ENCODE measurements at regions not wholly inside any gene's neighbourhood (a gene's known extent, or its start where the extent isn't known, plus 50 kb on each side); places are given as distances from the start of the nearest gene placed in this dataset.
"Not testable (repeated sequence)": the region's sequence is repeated elsewhere in the genome, so short reads cannot be mapped to it uniquely, and the experiment has no call there.

- intact Hi-C loops (cut with micrococcal nuclease) = no loop called here
- no peak for DNase-seq (ENCODE audit: low spot score)
These were observed 718.0 kb upstream of the MBL2 start for GRCh38 chr10:53490553-53490952.

GRCh38 chr10:53489335-53490182 lies 717.0 kb upstream of the MBL2 start:
- no peak overlapping the region for H3K27ac Mint-ChIP-seq
- H3K4me3 Mint-ChIP-seq = no peak overlapping the region
- no peaks in the 10 kb centered on the region for H3K27me3 Mint-ChIP-seq (ENCODE audit: insufficient read depth)
- H3K36me3 Mint-ChIP-seq (ENCODE audit: low read depth) = no peaks in the 10 kb centered on the region
- DNase-seq (ENCODE audit: low spot score) = no peak
- peaks cover 33% of the 10 kb centered on the region for H3K9me3 Mint-ChIP-seq
- H3K4me1 Mint-ChIP-seq (ENCODE audit: low read depth) = no peaks in the 10 kb centered on the region
- intact Hi-C loops (cut with micrococcal nuclease) = no loop called here

More at GRCh38 chr10:53490553-53490952, 718.0 kb upstream of the MBL2 start:
- Mint-ChIP-seq H3K4me3 (no peak overlapping the region), H3K36me3 (ENCODE audit: low read depth) (no peaks in the 10 kb centered on the region), H3K27ac (no peak overlapping the region), H3K4me1 (ENCODE audit: low read depth) (no peaks in the 10 kb centered on the region), H3K27me3 (ENCODE audit: insufficient read depth) (no peaks in the 10 kb centered on the region), H3K9me3 (peaks cover 33% of the 10 kb centered on the region)

GRCh38 chr10:53487019-53487983 lies 714.7 kb upstream of the MBL2 start:
- no peak for DNase-seq (ENCODE audit: low spot score)
- peaks cover 21% of the 10 kb centered on the region for H3K9me3 Mint-ChIP-seq
- intact Hi-C loops (cut with micrococcal nuclease) = no loop called here
- H3K4me1 Mint-ChIP-seq (ENCODE audit: low read depth) = no peaks in the 10 kb centered on the region
- no peaks in the 10 kb centered on the region for H3K27me3 Mint-ChIP-seq (ENCODE audit: insufficient read depth)
- H3K27ac Mint-ChIP-seq = no peak overlapping the region
- H3K4me3 Mint-ChIP-seq = no peak overlapping the region
- no peaks in the 10 kb centered on the region for H3K36me3 Mint-ChIP-seq (ENCODE audit: low read depth)

GRCh38 chr10:53485422-53485821 lies 712.8 kb upstream of the MBL2 start:
- intact Hi-C loops (cut with micrococcal nuclease); H3K4me1 Mint-ChIP-seq (ENCODE audit: low read depth); H3K4me3 Mint-ChIP-seq; H3K36me3 Mint-ChIP-seq (ENCODE audit: low read depth); DNase-seq (ENCODE audit: low spot score); H3K27me3 Mint-ChIP-seq (ENCODE audit: insufficient read depth); H3K27ac Mint-ChIP-seq: not testable (repeated sequence)
- H3K9me3 Mint-ChIP-seq = peaks cover 11% of the 10 kb centered on the region

GRCh38 chr10:53479365-53479764 lies 706.8 kb upstream of the MBL2 start:
- Mint-ChIP-seq H3K4me3 (no peak overlapping the region), H3K36me3 (ENCODE audit: low read depth) (no peaks in the 10 kb centered on the region), H3K27ac (no peak overlapping the region), H3K4me1 (ENCODE audit: low read depth) (no peaks in the 10 kb centered on the region), H3K9me3 (no peaks in the 10 kb centered on the region), H3K27me3 (ENCODE audit: insufficient read depth) (no peaks in the 10 kb centered on the region)
- intact Hi-C loops (cut with micrococcal nuclease) = no loop called here
- no peak for DNase-seq (ENCODE audit: low spot score)

- Mint-ChIP-seq H3K4me3 (no peak overlapping the region), H3K36me3 (ENCODE audit: low read depth) (no peaks in the 10 kb centered on the region), H3K4me1 (ENCODE audit: low read depth) (no peaks in the 10 kb centered on the region), H3K27ac (no peak overlapping the region), H3K9me3 (no peaks in the 10 kb centered on the region), H3K27me3 (ENCODE audit: insufficient read depth) (no peaks in the 10 kb centered on the region)
- no peak for DNase-seq (ENCODE audit: low spot score)
- intact Hi-C loops (cut with micrococcal nuclease) = no loop called here
These were observed 704.7 kb upstream of the MBL2 start for GRCh38 chr10:53477313-53477675.

GRCh38 chr10:53476650-53477312 lies 704.2 kb upstream of the MBL2 start:
- Mint-ChIP-seq H3K36me3 (ENCODE audit: low read depth) (no peaks in the 10 kb centered on the region), H3K27me3 (ENCODE audit: insufficient read depth) (no peaks in the 10 kb centered on the region), H3K27ac (no peak overlapping the region), H3K4me1 (ENCODE audit: low read depth) (no peaks in the 10 kb centered on the region), H3K4me3 (no peak overlapping the region), H3K9me3 (no peaks in the 10 kb centered on the region)
- intact Hi-C loops (cut with micrococcal nuclease) = no loop called here
- no peak for DNase-seq (ENCODE audit: low spot score)

GRCh38 chr10:53469383-53469782 lies 696.8 kb upstream of the MBL2 start:
- Mint-ChIP-seq H3K36me3 (ENCODE audit: low read depth) (no peaks in the 10 kb centered on the region), H3K9me3 (no peaks in the 10 kb centered on the region), H3K4me3 (no peak overlapping the region)

GRCh38 chr10:53463539-53463938 lies 691.0 kb upstream of the MBL2 start:
- H3K27me3 Mint-ChIP-seq (ENCODE audit: insufficient read depth) = no peaks in the 10 kb centered on the region
- no peak overlapping the region for H3K27ac Mint-ChIP-seq
- H3K4me3 Mint-ChIP-seq = no peak overlapping the region
- DNase-seq (ENCODE audit: low spot score) = no peak
- intact Hi-C loops (cut with micrococcal nuclease) = no loop called here
- no peaks in the 10 kb centered on the region for H3K9me3 Mint-ChIP-seq
- no peaks in the 10 kb centered on the region for H3K4me1 Mint-ChIP-seq (ENCODE audit: low read depth)
- H3K36me3 Mint-ChIP-seq (ENCODE audit: low read depth) = no peaks in the 10 kb centered on the region

More at GRCh38 chr10:53469383-53469782, 696.8 kb upstream of the MBL2 start:
- Mint-ChIP-seq H3K4me1 (ENCODE audit: low read depth) (no peaks in the 10 kb centered on the region), H3K27me3 (ENCODE audit: insufficient read depth) (no peaks in the 10 kb centered on the region), H3K27ac (no peak overlapping the region)
- no peak for DNase-seq (ENCODE audit: low spot score)
- intact Hi-C loops (cut with micrococcal nuclease) = no loop called here

- Mint-ChIP-seq H3K4me1 (ENCODE audit: low read depth) (no peaks in the 10 kb centered on the region), H3K27me3 (ENCODE audit: insufficient read depth) (no peaks in the 10 kb centered on the region), H3K9me3 (no peaks in the 10 kb centered on the region), H3K27ac (no peak overlapping the region), H3K36me3 (ENCODE audit: low read depth) (no peaks in the 10 kb centered on the region), H3K4me3 (no peak overlapping the region)
- intact Hi-C loops (cut with micrococcal nuclease) = no loop called here
- no peak for DNase-seq (ENCODE audit: low spot score)
These were observed 685.4 kb upstream of the MBL2 start for GRCh38 chr10:53458007-53458406.

- Mint-ChIP-seq H3K27me3 (ENCODE audit: insufficient read depth) (no peaks in the 10 kb centered on the region), H3K36me3 (ENCODE audit: low read depth) (no peaks in the 10 kb centered on the region), H3K4me1 (ENCODE audit: low read depth) (no peaks in the 10 kb centered on the region), H3K9me3 (peaks cover 2% of the 10 kb centered on the region), H3K27ac (no peak overlapping the region), H3K4me3 (no peak overlapping the region)
- intact Hi-C loops (cut with micrococcal nuclease) = no loop called here
- DNase-seq (ENCODE audit: low spot score) = no peak
These were observed 680.6 kb upstream of the MBL2 start for GRCh38 chr10:53453196-53453595.

- intact Hi-C loops (cut with micrococcal nuclease) = no loop called here
- Mint-ChIP-seq H3K9me3 (peaks cover 4% of the 10 kb centered on the region), H3K4me3 (no peak overlapping the region), H3K4me1 (ENCODE audit: low read depth) (no peaks in the 10 kb centered on the region), H3K36me3 (ENCODE audit: low read depth) (no peaks in the 10 kb centered on the region), H3K27ac (no peak overlapping the region), H3K27me3 (ENCODE audit: insufficient read depth) (no peaks in the 10 kb centered on the region)
- DNase-seq (ENCODE audit: low spot score) = no peak
These were observed 675.0 kb upstream of the MBL2 start for GRCh38 chr10:53447576-53447975.

- no peaks in the 10 kb centered on the region for H3K36me3 Mint-ChIP-seq (ENCODE audit: low read depth)
- intact Hi-C loops (cut with micrococcal nuclease) = no loop called here
- H3K27me3 Mint-ChIP-seq (ENCODE audit: insufficient read depth) = no peaks in the 10 kb centered on the region
- no peak overlapping the region for H3K4me3 Mint-ChIP-seq
- no peaks in the 10 kb centered on the region for H3K9me3 Mint-ChIP-seq
- no peak for DNase-seq (ENCODE audit: low spot score)
- no peak overlapping the region for H3K27ac Mint-ChIP-seq
- no peaks in the 10 kb centered on the region for H3K4me1 Mint-ChIP-seq (ENCODE audit: low read depth)
These were observed 669.3 kb upstream of the MBL2 start for GRCh38 chr10:53441843-53442242.
